Vagina (tissue), 2 donors: ENCODE measurements at regions not wholly inside any gene's neighbourhood (a gene's known extent, or its start where the extent isn't known, plus 50 kb on each side); places are given as distances from the start of the nearest gene placed in this dataset.
"Not testable (repeated sequence)": the region's sequence is repeated elsewhere in the genome, so short reads cannot be mapped to it uniquely, and the experiment has no call there.

ENCODE experiments used
- POLR2A ChIP-seq, 2 donors: fragments of 450-650 bp; IDR thresholded peaks; one replicate each; pipeline ENCODE4 v1.6.1; 2017; ENCODE audit warnings: antibody characterized with exemption in 2 of 2, mild to moderate bottlenecking in 2 of 2, moderate library complexity in 2 of 2
- TF ChIP-seq, protein P1 (sequence below), 3 experiments: fragments of 450-650 bp in 2 of 3; fragments of 200-600 bp in 1 of 3; sonication (generic) in 1 of 3; IDR thresholded peaks; one replicate each; pipeline ENCODE4 v1.5.1; 2017 to 2019; ENCODE audit warnings: antibody characterized with exemption in 3 of 3, mild to moderate bottlenecking in 2 of 3, moderate library complexity in 2 of 3

DNA sequence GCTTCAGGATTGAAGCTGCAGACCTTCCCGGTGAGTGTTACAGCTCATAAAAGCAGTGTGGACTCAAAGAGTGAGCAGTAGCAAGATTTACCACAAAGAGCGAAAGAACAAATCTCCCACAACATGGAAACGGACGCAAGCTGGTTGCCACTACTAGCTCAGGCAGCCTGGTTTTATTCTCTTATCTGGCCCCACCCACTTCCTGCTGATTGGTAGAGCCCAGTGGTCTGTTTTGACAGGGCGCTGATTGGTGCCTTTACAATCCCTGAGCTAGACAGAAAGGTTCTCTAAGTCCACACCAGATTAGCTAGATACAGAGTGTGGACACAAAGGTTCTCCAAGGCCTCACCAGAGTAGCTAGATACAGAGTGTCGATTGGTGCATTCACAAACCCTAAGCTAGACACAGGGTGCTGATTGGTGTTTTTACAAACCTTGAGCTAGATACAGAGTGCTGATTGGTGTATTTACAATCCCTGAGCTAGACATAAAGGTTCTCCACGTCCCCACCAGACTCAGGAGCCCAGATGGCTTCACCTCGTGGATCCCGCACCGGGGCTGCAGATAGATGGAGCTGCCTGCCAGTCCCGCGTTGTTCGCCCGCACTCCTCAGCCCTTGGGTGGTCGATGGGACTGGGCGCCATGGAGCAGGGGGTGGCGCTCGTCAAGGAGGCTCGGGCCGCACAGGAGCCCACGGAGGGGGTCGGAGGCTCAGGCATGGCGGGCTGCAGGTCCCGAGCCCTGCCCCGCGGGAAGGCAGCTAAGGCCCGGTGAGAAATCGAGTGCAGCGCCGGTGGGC, 111.7 kb downstream of the NAB1 start:
- TF ChIP-seq, protein P1, sequence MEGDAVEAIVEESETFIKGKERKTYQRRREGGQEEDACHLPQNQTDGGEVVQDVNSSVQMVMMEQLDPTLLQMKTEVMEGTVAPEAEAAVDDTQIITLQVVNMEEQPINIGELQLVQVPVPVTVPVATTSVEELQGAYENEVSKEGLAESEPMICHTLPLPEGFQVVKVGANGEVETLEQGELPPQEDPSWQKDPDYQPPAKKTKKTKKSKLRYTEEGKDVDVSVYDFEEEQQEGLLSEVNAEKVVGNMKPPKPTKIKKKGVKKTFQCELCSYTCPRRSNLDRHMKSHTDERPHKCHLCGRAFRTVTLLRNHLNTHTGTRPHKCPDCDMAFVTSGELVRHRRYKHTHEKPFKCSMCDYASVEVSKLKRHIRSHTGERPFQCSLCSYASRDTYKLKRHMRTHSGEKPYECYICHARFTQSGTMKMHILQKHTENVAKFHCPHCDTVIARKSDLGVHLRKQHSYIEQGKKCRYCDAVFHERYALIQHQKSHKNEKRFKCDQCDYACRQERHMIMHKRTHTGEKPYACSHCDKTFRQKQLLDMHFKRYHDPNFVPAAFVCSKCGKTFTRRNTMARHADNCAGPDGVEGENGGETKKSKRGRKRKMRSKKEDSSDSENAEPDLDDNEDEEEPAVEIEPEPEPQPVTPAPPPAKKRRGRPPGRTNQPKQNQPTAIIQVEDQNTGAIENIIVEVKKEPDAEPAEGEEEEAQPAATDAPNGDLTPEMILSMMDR (IDR thresholded peaks at IDR 0.05) = not testable (repeated sequence)
- not testable (repeated sequence) for TF ChIP-seq POLR2A (IDR thresholded peaks at IDR 0.05)
